Endothelial cell (in vitro differentiated cells): ENCODE measurements at regions not wholly inside any gene's neighbourhood (a gene's known extent, or its start where the extent isn't known, plus 50 kb on each side); places are given as distances from the start of the nearest gene placed in this dataset.

ENCODE experiments used
- DNase-seq: peaks from one replicate; pipeline ENCODE4 v3.0.0; 2021; ENCODE audit warnings: low spot score
- H3K27ac Mint-ChIP-seq: one replicate; pipeline ENCODE4 v1.8.0; 2021; ENCODE audit warnings: mixed read lengths, inconsistent platforms; ENCODE audit not compliant: unreplicated experiment
- H3K27me3 Mint-ChIP-seq: one replicate; pipeline ENCODE4 v1.8.0; 2021; ENCODE audit warnings: mild to moderate bottlenecking, moderate library complexity, mixed read lengths, inconsistent platforms; ENCODE audit not compliant: unreplicated experiment
- H3K36me3 Mint-ChIP-seq: one replicate; pipeline ENCODE4 v1.8.0; 2021; ENCODE audit warnings: mild to moderate bottlenecking, low read depth, mixed read lengths, inconsistent platforms; ENCODE audit not compliant: unreplicated experiment
- H3K4me1 Mint-ChIP-seq: one replicate; pipeline ENCODE4 v1.8.0; 2021; ENCODE audit warnings: mild to moderate bottlenecking, mixed read lengths, inconsistent platforms; ENCODE audit not compliant: unreplicated experiment
- H3K4me3 Mint-ChIP-seq: one replicate; pipeline ENCODE4 v1.8.0; 2021; ENCODE audit warnings: mild to moderate bottlenecking, mixed read lengths, inconsistent platforms; ENCODE audit not compliant: unreplicated experiment
- H3K9me3 Mint-ChIP-seq: one replicate; pipeline ENCODE4 v1.8.0; 2021; ENCODE audit warnings: mixed read lengths, inconsistent platforms; ENCODE audit not compliant: unreplicated experiment
- CTCF ChIP-seq: fragments of 200-600 bp; sonication (generic); IDR thresholded peaks from one replicate; pipeline ENCODE4 v1.5.0; 2021; ENCODE audit warnings: antibody characterized with exemption; ENCODE audit not compliant: unreplicated experiment

DNA sequence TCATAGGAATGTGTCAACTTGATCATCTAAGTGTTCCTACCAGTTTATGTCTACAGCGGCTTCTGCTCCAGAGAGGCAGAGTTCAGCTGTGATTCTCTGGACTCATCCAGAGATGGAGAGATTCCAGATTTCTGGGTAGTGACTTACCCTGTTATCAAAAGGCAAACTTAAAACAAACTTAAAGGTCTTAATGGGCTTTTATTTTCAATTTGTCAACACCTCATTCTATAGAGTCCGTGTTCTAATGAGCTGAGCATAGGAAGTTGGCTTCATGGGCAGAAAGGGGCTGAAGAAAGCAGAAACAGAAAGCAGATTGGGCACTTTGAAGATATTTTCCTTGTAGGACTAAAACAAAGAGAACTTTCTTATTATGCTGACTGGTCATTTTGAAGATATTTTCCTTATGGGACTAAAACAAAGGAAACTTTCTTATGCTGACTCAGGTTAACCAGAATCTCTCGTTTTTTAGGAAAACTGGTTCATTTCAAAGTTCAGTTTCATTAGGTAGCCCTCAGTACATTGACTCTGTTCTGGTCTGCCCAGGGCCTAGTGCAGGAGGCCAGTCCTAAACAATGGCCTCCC, 185.1 kb downstream of the CDH26 start:
- DNase-seq, result no peak
- peaks cover 4% of the 10 kb centered on the region for H3K9me3 Mint-ChIP-seq
- H3K4me1 Mint-ChIP-seq, result peaks cover 15% of the 10 kb centered on the region
- no peak overlapping the region for H3K4me3 Mint-ChIP-seq
- no peak overlapping the region for H3K27ac Mint-ChIP-seq
- no peaks in the 10 kb centered on the region for H3K36me3 Mint-ChIP-seq
- H3K27me3 Mint-ChIP-seq, result peaks cover 3% of the 10 kb centered on the region
- no peak for TF ChIP-seq CTCF

GRCh38 chr20:60144404-60144803, 186.2 kb downstream of the CDH26 start:
- no peak for TF ChIP-seq CTCF
- DNase-seq, result no peak
- Mint-ChIP-seq H3K9me3 (peaks cover 9% of the 10 kb centered on the region), H3K4me3 (no peak overlapping the region), H3K4me1 (peaks cover 22% of the 10 kb centered on the region), H3K27me3 (peaks cover 3% of the 10 kb centered on the region), H3K36me3 (no peaks in the 10 kb centered on the region), H3K27ac (no peak overlapping the region)

DNA sequence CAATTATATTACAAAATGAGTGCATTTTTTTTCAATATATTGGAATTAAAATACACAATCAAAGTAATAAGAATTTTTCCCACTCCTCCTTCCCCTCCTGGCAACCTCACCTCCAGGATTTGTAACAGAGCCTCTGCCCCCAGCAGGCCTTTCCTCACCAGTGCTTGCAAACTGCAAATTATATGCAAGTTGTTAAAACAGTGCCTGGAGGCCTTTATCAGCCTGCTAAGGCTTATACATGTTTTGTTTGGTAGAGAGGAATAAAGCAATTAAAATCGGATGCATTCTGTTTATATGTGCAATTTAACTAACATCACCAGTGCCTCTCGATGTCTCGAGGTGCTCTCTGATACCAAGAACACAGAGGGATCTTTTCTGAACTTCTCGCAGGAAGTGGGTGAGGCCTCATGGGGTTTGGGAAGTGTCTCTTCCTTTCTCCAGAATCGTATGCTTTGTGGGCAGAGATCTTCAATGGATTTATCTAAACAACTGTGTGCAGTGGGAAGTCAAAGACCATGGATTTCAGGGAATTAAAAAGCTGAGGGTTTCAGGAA, 186.8 kb downstream of the CDH26 start:
- no peak for DNase-seq
- H3K9me3 Mint-ChIP-seq, result peaks cover 9% of the 10 kb centered on the region
- H3K4me1 Mint-ChIP-seq, result peaks cover 22% of the 10 kb centered on the region
- H3K27ac Mint-ChIP-seq, result no peak overlapping the region
- peaks cover 3% of the 10 kb centered on the region for H3K27me3 Mint-ChIP-seq
- no peak for TF ChIP-seq CTCF
- H3K4me3 Mint-ChIP-seq, result no peak overlapping the region
- no peaks in the 10 kb centered on the region for H3K36me3 Mint-ChIP-seq

DNA sequence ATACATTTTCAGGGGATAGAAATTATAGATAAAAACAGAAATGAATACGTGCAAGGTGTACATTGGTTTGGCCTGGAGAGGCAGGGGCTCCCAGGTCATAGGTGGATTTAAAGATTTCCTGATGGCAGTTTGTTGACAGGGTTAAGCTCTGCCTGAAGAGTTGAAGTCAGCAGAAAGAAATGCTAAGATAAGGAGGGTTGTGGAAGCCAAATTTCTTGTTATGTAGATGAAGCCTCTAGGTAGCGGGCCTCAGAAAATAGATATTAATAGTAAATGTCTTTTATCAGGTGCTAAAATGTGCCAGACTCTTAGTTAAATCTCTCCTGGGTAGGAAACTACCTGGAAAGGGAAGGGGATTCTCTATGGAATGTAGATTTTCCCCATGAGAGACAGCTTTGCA, 188.8 kb downstream of the CDH26 start:
- DNase-seq, result no peak
- no peak overlapping the region for H3K4me3 Mint-ChIP-seq
- TF ChIP-seq CTCF, result no peak
- H3K27ac Mint-ChIP-seq, result no peak overlapping the region
- no peaks in the 10 kb centered on the region for H3K36me3 Mint-ChIP-seq
- no peaks in the 10 kb centered on the region for H3K27me3 Mint-ChIP-seq
- peaks cover 22% of the 10 kb centered on the region for H3K4me1 Mint-ChIP-seq
- H3K9me3 Mint-ChIP-seq, result peaks cover 9% of the 10 kb centered on the region

DNA sequence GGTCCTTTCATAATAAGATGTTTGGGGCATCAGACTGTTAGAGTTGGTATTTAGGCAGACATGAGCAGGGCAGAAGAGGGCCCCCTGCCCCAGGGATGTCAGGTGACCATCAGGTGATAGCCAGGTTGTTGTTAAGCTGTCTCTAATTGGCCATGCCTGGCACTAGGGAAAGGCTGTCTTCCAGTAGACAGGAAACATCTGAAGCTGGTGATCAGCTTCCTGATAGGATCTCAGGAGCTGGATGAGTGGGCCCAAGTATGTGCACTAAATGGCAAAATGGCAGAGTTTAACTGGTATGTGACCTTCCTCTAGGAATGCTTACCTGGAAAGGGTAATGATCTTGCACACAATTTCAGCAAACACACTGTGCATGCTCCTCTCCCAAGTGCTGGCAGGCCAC, 190.7 kb downstream of the CDH26 start:
- H3K4me3 Mint-ChIP-seq, result no peak overlapping the region
- no peaks in the 10 kb centered on the region for H3K27me3 Mint-ChIP-seq
- H3K27ac Mint-ChIP-seq, result no peak overlapping the region
- no peak for DNase-seq
- no peak for TF ChIP-seq CTCF
- H3K9me3 Mint-ChIP-seq, result peaks cover 9% of the 10 kb centered on the region
- H3K36me3 Mint-ChIP-seq, result no peaks in the 10 kb centered on the region
- H3K4me1 Mint-ChIP-seq, result peaks cover 22% of the 10 kb centered on the region
